ENCODE measurements at regions not wholly inside any gene's neighbourhood (a gene's known extent, or its start where the extent isn't known, plus 50 kb on each side); places are given as distances from the start of the nearest gene placed in this dataset.

DNA sequence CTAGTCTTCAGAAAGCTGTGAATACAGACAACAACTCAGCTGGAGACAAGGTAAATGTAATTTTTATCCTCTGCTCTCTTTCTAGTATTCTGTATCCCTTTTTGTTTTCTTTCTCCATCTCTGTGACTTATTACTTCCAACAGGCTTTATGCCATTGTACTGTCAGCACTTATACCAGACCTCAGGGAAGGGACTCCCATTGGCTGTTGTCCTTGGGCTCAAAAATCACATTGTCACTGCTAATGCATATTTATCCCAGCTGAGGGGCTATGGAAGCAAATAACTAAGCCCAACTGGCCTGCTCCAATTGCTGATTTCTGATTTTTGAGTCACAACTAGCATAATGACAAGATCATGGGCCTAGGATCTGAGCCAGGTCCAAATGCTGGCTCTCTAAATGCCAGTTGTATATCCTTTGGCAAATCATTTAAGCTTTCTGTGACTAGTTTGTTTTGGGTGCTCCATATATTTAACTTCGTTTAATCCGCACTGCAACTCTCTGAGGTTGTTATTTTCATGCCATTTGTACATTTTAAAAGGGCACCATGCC is 395.1 kb upstream of the GNPDA2 start:
- TF ChIP-seq, protein P1, sequence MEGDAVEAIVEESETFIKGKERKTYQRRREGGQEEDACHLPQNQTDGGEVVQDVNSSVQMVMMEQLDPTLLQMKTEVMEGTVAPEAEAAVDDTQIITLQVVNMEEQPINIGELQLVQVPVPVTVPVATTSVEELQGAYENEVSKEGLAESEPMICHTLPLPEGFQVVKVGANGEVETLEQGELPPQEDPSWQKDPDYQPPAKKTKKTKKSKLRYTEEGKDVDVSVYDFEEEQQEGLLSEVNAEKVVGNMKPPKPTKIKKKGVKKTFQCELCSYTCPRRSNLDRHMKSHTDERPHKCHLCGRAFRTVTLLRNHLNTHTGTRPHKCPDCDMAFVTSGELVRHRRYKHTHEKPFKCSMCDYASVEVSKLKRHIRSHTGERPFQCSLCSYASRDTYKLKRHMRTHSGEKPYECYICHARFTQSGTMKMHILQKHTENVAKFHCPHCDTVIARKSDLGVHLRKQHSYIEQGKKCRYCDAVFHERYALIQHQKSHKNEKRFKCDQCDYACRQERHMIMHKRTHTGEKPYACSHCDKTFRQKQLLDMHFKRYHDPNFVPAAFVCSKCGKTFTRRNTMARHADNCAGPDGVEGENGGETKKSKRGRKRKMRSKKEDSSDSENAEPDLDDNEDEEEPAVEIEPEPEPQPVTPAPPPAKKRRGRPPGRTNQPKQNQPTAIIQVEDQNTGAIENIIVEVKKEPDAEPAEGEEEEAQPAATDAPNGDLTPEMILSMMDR (conservative IDR thresholded peaks at IDR 0.05; ENCODE audit: low read depth, low read length) = no peak
- no peak for TF ChIP-seq EZH2 (IDR thresholded peaks at IDR 0.05; ENCODE audit: low read length, unreplicated experiment)
